PC-9 (cell line): ENCODE measurements at regions not wholly inside any gene's neighbourhood (a gene's known extent, or its start where the extent isn't known, plus 50 kb on each side); places are given as distances from the start of the nearest gene placed in this dataset.

Experiments used
- EZH2 ChIP-seq: fragments of 200-600 bp; sonication (generic); IDR thresholded peaks from 2 replicates; pipeline ENCODE4 v1.8.0; 2017; ENCODE audit warnings: antibody characterized with exemption, low read depth
- TF ChIP-seq, protein P1 (sequence below): fragments of 200-600 bp; sonication (generic); conservative IDR thresholded peaks from 2 replicates; pipeline ENCODE4 v1.6.1; 2017; ENCODE audit warnings: mixed run types, antibody characterized with exemption, mild to moderate bottlenecking, moderate library complexity

DNA sequence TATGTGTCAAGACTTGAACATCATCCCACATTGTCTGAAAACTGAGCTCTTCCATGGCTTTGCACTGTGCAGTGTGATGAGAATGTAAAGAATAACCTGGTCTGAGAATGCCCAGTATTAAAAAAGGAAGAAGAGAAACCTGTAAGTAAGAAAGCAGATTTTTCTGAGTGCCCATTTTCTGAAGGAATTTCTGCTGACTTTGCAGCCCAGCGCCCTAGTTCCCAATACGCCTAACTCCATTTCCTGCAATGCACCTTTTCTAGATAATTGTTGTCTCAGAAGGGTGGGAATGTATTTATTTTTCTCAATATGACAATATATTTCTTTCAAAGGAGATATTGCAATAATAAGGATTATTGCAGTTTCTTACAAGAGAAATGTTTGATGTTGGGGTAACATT is 231.5 kb downstream of the HAO1 start:
- TF ChIP-seq, protein P1, sequence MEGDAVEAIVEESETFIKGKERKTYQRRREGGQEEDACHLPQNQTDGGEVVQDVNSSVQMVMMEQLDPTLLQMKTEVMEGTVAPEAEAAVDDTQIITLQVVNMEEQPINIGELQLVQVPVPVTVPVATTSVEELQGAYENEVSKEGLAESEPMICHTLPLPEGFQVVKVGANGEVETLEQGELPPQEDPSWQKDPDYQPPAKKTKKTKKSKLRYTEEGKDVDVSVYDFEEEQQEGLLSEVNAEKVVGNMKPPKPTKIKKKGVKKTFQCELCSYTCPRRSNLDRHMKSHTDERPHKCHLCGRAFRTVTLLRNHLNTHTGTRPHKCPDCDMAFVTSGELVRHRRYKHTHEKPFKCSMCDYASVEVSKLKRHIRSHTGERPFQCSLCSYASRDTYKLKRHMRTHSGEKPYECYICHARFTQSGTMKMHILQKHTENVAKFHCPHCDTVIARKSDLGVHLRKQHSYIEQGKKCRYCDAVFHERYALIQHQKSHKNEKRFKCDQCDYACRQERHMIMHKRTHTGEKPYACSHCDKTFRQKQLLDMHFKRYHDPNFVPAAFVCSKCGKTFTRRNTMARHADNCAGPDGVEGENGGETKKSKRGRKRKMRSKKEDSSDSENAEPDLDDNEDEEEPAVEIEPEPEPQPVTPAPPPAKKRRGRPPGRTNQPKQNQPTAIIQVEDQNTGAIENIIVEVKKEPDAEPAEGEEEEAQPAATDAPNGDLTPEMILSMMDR: no peak
- TF ChIP-seq EZH2: no peak
